GM21825 (cell line): ENCODE measurements at regions not wholly inside any gene's neighbourhood (a gene's known extent, or its start where the extent isn't known, plus 50 kb on each side); places are given as distances from the start of the nearest gene placed in this dataset.
A peak's percentile ranks its signal among the peaks of the same experiment; 100 is the strongest.

Experiments used
- ATAC-seq: cut with Tn5 transposase; IDR thresholded peaks from one replicate; pipeline ENCODE4 v1.9.1; 2021; ENCODE audit warnings: mild to moderate bottlenecking, moderate library complexity; ENCODE audit not compliant: unreplicated experiment

DNA sequence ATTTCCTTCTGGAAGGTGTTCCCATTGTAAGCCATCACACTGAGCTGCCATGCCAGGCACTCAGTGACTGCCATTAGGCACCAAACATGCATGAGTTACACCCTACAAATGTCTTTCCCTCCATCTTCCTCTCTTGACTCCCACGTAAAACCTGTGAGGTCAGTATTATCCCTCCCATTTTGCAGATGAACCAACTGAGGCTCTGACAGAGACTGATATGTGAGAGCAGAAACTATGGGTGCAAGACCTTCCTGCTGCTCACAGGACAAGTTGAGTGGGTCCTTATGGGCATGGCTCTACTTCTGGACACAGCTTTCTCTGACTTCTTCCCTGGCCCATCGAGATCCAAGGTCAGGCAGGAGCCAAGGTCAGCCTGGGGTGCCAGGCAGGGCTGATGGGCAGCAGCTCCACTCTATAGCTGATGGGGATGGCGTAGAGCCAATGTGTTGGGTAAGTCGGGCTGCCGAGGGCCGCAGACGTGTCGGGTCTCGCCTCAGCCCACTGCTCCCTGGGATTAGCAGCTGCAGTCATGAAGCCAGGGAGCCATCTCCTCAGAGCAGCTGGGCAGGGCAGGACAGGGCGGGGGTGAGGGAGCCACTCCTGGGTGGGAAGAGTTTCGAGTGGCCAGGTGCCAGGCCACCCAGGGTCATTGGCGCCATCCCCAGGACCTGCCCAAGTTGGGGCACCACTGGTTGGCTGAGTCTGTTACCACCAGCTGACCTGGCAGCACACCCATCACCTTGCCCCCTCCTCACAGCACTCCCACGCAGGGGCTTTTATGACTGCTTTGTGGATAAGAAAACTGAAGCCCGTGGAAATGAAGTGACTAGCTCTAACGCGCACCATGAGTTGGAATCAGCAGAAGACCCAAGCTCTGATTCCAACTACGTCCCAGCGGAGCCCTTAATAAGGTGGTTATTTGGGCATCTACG lies 117.8 kb upstream of the ZMIZ1 start:
- no peak for ATAC-seq

GRCh38 chr10:78952030-78952429 lies 116.7 kb upstream of the ZMIZ1 start:
- no peak for ATAC-seq

DNA sequence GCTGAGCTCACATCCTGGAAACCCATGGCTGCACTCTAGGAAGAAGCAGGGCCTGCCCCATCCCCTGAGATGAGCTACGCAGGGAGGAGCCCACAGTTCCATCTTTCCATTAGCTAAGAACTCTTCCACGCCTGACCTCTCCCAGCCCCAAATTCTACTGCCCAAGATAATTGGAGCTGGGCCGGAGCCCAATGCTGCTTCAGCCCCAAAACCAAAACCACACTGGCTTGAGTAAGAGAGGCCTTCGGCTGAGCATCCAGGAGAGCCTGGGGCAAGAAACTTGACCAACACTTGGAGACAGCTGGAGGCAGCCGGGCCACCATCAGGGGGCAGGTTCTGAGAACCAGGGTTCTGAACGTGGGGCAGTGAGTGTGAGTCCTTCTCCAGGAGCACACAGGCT lies 116.1 kb upstream of the ZMIZ1 start:
- peak; percentile 3 for ATAC-seq

DNA sequence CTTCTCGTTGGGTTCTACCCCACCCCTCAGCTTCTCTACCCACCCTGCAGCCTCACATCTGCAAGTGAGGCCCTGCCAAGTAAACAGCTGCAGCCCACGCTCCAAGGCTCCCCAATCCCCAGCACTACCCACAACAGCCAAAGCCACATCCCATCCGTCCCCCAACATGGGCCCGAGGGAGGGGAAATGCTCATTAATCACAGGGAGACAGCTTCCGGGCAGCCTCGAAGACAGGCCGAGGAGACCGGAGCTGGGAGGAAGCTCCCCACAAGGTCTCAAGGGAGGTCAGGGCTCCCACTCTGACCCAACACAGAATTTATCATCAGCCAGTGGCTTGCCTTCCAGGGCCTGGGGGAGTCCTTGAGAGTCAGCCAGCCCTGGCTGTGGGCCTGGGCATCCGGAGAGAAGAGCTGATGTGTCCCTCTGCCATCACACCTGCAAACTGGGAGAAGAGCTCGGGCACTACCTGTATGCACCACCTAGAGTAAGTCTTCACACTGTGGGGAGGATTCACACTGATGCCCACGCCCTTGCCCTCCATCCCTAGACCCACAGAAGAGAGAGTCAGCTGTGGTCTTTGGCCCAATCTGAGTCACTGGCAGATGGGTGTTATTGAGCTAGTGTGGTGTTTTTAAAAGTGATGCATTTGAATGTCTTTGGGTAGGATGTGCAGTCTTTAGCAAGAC lies 115.5 kb upstream of the ZMIZ1 start:
- ATAC-seq = peak; percentile 60

DNA sequence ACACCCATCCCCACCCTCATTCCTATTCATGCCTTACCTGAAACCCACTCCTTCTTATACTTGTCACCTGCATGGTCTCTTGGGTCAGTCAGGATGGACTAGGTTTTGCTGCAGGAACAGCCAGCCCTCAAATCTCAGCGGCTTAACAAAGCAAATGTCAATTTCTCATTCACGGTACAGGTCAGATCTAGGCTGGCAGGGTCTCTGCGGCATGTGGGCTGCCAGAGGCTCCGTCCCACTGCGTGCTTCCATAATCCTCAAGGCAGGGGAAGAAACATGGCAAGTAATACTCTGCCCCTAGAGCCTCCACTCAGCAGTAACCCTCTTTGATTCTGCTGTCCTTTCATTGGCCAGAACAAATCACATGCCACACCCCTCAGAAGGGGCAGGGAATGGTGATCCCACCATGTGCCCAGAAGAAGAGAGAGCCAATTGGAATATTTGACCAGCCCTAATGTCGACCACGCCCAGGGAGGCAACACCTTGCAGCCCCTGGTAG lies 114.9 kb upstream of the ZMIZ1 start:
- ATAC-seq = no peak

DNA sequence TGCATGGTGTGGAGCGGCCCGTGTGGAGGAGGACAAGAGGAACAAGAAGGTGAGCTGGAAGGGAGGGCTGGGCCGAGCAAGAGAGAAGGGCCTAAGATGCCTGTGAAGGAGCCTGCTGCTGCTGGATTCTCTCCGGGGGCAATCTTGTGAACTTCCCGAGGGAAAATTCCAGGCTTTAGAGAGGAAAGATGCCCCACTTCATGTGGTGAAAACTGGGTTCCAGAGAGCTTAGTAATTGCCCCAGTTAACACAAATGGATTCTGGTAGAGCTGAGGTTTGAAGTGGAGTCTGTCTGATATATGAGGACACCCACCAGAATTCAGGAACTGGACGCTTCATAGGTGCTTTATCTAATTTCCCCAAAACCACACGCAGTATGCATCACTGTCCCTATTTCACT lies 114.1 kb upstream of the ZMIZ1 start:
- ATAC-seq = no peak

GRCh38 chr10:78955206-78955605 lies 113.6 kb upstream of the ZMIZ1 start:
- ATAC-seq = no peak

GRCh38 chr10:78956391-78956790 lies 112.4 kb upstream of the ZMIZ1 start:
- no peak for ATAC-seq

GRCh38 chr10:78957471-78958039 lies 111.2 kb upstream of the ZMIZ1 start:
- no peak for ATAC-seq

DNA sequence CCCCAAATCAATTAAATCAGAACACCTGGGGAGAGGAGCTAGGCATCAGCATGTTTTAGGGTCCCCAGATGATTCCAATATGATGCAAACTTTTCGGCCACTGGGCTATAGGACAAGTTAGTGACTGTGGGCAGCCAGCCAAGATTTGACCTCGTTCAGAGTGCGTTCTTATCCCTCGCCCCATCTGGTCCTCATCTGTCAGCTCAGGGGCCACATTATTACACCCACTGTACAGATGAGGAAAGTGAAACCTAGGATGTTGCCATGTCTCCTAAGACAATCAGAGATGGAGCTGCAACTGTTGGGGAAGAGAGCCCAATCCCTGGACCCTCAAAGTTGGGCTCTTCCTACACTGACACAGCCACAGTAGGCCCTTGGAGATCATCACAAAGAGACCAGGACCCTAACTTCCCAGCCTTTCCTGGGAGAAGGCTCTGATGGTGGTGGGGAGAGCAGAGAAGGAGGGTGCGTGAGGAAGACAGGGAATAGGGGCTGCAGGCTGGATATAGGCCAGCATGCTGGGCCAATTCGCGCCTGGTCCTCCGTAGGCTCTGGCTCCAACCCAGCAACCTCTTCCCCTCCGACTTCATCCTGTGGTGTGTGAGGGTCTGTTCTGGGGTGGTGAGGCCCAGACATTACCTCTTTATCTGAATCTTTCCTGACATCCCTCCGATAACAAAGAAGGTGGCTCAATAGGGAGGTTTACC lies 109.4 kb upstream of the ZMIZ1 start:
- ATAC-seq = no peak

GRCh38 chr10:78959924-78960285 lies 108.9 kb upstream of the ZMIZ1 start:
- ATAC-seq = no peak

GRCh38 chr10:78960316-78960800 lies 108.4 kb upstream of the ZMIZ1 start:
- ATAC-seq = no peak

- ATAC-seq = no peak
Measured at GRCh38 chr10:78961760-78962159, 107.0 kb upstream of the ZMIZ1 start.

DNA sequence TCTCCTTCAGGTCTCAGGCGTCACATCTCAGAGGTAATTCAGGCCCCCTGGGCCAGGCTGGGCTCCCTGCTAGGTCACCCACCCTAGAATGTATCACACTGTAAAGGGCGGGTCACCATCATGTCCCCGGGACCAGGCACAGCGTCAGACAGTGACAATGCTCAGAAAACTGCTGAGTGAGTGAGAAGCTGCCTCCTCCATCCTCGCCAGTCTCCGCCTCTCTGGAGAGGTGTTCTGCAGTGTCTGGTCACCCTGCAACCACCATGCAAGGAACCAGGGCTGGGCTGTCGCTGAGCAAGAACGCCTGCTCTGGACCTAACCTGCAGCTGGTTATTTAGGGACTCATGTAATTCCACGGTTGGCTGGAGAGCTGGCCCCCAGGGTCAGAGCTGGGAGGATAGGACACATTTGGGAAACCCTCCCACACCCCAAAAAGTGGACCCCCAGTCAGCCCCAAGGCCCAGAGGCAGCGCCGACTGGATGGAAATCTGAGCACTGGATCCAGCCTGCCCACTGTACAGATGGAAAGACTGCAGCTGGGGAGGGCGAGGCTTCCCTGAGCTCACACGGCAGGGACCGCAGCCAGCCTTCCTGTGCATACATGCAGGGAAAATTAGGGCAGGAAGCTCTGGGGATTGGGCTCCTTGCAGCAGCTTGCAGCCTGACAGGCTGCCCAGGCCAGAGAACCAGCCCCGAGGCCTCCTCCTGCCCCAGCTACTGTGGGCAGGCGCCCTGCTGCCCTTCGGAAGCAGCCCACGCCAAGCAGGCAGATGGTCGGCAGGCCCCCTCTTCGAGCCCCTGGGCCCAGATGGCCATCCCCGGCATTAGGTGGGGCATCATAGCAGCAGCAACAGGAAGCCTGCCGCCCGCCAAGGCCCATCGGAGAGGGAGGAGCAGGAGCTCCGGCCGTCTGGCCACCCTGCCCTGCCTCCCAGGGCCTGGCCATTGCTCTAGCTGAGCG lies 105.4 kb upstream of the ZMIZ1 start:
- no peak for ATAC-seq

DNA sequence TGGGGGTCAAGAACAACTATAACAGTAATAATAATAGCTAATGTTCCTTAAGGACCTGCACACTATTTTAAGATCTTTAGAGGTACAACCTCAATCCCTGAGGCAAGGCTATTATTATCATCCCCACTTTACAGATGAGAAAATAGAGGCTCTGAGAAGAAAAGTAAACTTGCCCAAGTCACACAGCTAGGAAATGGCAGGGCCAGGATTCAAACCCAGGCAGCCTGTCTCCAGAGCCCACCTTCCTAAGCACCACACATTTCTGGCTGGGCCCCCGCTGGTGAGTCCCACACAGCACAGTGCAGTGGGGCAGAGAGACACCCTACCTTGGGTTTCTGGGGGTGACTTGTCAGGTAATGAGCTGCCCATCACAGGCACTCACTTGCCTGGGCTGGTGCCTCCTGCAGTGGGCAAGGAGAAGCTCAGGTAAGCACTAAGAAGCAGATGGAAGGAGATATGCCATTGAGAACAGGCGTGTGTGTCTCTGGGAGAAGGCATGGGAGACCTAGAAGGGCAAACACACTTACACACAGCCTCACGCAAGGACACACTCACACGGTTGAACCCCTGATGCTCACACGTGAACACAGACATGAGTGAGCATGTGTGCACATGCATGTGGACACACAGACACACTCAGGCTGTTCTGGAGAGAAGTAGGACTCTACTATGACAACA lies 104.4 kb upstream of the ZMIZ1 start:
- no peak for ATAC-seq

GRCh38 chr10:78964952-78965633 lies 103.7 kb upstream of the ZMIZ1 start:
- ATAC-seq = no peak

DNA sequence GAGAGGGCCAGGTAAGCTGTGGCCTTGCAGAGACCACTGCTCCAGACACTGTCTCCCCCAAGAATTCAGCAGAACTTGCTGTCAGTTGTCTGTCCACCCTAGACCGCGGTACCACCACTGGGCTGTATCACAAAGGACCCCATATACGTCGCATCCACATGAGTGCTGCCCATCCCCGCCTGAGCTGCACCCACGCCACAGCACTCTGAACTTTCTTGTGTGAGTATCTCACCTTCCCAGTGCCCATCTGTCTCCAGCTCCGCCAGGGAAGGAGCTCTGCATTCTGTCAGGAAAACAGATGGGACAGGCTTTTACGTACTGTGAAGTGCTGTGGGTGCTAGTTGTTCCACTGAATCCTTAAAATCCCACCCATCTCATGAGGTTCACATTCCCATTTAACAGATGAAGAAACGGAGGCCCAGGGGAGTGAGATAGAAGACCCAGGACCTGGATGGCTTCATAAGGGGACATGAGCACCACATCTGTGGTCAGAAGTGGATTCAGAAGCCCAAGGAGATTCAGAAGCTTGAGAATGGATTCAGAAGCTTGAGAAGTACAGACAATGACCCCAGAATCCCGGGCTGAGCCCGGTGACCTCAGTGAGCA lies 102.5 kb upstream of the ZMIZ1 start:
- ATAC-seq = no peak

DNA sequence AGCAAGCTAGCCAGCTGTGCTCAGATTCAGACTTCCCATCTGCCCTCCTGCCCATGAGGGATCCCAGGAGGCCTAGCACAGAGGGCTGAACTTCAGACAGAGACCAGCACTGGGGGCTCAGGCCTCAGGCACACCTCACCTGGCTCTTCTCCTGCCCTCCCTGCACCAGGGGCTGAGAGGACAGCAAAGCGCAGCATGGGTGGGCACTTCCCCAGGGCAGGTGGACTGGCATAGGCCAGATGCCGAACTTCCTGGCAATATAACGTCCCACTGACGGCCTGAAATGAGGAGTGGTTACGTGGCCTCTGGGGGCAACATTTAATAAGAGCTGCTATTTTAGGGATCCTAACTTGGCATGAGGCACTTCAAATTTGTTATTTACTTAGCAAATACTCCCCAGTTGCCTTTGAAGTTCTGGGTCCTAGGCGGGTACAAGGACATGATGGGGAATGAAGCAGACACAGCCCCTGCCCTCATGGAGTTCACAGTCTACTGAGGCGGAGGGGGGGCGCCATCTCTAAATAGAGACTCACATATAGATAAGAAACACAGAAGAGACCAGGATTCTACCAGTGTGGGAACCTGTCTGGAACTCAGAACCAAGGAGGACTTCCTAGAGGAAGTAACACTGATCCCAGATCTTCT lies 101.8 kb upstream of the ZMIZ1 start:
- ATAC-seq = no peak
